ENCODE measurements at regions not wholly inside any gene's neighbourhood (a gene's known extent, or its start where the extent isn't known, plus 50 kb on each side); places are given as distances from the start of the nearest gene placed in this dataset.

- TF ChIP-seq, protein P1, sequence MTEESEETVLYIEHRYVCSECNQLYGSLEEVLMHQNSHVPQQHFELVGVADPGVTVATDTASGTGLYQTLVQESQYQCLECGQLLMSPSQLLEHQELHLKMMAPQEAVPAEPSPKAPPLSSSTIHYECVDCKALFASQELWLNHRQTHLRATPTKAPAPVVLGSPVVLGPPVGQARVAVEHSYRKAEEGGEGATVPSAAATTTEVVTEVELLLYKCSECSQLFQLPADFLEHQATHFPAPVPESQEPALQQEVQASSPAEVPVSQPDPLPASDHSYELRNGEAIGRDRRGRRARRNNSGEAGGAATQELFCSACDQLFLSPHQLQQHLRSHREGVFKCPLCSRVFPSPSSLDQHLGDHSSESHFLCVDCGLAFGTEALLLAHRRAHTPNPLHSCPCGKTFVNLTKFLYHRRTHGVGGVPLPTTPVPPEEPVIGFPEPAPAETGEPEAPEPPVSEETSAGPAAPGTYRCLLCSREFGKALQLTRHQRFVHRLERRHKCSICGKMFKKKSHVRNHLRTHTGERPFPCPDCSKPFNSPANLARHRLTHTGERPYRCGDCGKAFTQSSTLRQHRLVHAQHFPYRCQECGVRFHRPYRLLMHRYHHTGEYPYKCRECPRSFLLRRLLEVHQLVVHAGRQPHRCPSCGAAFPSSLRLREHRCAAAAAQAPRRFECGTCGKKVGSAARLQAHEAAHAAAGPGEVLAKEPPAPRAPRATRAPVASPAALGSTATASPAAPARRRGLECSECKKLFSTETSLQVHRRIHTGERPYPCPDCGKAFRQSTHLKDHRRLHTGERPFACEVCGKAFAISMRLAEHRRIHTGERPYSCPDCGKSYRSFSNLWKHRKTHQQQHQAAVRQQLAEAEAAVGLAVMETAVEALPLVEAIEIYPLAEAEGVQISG (CRISPR knock-in tag; IDR thresholded peaks at IDR 0.05) = 0 out of 2 replicates have a peak, but pooled peaks have one; percentile 37
- TF ChIP-seq ZNF737 (CRISPR knock-in tag; IDR thresholded peaks at IDR 0.05; ENCODE audit: borderline replicate concordance) (no peak), THAP11 (CRISPR knock-in tag; IDR thresholded peaks at IDR 0.05) (0 out of 2 replicates have a peak, but pooled peaks have one; percentile 22), STAG1 (CRISPR knock-in tag; IDR thresholded peaks at IDR 0.05) (peak; percentile 23; the same call in 1 of the 2 replicates), GATAD1 (CRISPR knock-in tag; IDR thresholded peaks at IDR 0.05) (peak; percentile 43; the same call in 1 of the 2 replicates), MED13 (CRISPR knock-in tag; IDR thresholded peaks at IDR 0.05) (no peak), CCAR2 (optimal IDR thresholded peaks at IDR 0.05; ENCODE audit: low read depth, low read length) (no peak), ZNF790 (CRISPR knock-in tag; IDR thresholded peaks at IDR 0.05; ENCODE audit: borderline replicate concordance) (no peak), BRD4 (CRISPR knock-in tag; IDR thresholded peaks at IDR 0.05) (no peak), ZSCAN20 (CRISPR knock-in tag; IDR thresholded peaks at IDR 0.05; ENCODE audit: borderline replicate concordance) (no peak), CEBPG (CRISPR knock-in tag; IDR thresholded peaks at IDR 0.05) (no peak), NFE2L1 (CRISPR knock-in tag; IDR thresholded peaks at IDR 0.05; ENCODE audit: borderline replicate concordance) (no peak), AKAP8 (CRISPR knock-in tag; IDR thresholded peaks at IDR 0.05) (0 out of 2 replicates have a peak, but pooled peaks have one; percentile 12), HOXA3 (CRISPR knock-in tag; IDR thresholded peaks at IDR 0.05) (peak; percentile 50; the same call in 1 of the 2 replicates)
- TF ChIP-seq, protein P2, sequence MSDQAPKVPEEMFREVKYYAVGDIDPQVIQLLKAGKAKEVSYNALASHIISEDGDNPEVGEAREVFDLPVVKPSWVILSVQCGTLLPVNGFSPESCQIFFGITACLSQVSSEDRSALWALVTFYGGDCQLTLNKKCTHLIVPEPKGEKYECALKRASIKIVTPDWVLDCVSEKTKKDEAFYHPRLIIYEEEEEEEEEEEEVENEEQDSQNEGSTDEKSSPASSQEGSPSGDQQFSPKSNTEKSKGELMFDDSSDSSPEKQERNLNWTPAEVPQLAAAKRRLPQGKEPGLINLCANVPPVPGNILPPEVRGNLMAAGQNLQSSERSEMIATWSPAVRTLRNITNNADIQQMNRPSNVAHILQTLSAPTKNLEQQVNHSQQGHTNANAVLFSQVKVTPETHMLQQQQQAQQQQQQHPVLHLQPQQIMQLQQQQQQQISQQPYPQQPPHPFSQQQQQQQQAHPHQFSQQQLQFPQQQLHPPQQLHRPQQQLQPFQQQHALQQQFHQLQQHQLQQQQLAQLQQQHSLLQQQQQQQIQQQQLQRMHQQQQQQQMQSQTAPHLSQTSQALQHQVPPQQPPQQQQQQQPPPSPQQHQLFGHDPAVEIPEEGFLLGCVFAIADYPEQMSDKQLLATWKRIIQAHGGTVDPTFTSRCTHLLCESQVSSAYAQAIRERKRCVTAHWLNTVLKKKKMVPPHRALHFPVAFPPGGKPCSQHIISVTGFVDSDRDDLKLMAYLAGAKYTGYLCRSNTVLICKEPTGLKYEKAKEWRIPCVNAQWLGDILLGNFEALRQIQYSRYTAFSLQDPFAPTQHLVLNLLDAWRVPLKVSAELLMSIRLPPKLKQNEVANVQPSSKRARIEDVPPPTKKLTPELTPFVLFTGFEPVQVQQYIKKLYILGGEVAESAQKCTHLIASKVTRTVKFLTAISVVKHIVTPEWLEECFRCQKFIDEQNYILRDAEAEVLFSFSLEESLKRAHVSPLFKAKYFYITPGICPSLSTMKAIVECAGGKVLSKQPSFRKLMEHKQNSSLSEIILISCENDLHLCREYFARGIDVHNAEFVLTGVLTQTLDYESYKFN (CRISPR knock-in tag; conservative IDR thresholded peaks at IDR 0.05) = peak; percentile 66
- TF ChIP-seq, protein P3, sequence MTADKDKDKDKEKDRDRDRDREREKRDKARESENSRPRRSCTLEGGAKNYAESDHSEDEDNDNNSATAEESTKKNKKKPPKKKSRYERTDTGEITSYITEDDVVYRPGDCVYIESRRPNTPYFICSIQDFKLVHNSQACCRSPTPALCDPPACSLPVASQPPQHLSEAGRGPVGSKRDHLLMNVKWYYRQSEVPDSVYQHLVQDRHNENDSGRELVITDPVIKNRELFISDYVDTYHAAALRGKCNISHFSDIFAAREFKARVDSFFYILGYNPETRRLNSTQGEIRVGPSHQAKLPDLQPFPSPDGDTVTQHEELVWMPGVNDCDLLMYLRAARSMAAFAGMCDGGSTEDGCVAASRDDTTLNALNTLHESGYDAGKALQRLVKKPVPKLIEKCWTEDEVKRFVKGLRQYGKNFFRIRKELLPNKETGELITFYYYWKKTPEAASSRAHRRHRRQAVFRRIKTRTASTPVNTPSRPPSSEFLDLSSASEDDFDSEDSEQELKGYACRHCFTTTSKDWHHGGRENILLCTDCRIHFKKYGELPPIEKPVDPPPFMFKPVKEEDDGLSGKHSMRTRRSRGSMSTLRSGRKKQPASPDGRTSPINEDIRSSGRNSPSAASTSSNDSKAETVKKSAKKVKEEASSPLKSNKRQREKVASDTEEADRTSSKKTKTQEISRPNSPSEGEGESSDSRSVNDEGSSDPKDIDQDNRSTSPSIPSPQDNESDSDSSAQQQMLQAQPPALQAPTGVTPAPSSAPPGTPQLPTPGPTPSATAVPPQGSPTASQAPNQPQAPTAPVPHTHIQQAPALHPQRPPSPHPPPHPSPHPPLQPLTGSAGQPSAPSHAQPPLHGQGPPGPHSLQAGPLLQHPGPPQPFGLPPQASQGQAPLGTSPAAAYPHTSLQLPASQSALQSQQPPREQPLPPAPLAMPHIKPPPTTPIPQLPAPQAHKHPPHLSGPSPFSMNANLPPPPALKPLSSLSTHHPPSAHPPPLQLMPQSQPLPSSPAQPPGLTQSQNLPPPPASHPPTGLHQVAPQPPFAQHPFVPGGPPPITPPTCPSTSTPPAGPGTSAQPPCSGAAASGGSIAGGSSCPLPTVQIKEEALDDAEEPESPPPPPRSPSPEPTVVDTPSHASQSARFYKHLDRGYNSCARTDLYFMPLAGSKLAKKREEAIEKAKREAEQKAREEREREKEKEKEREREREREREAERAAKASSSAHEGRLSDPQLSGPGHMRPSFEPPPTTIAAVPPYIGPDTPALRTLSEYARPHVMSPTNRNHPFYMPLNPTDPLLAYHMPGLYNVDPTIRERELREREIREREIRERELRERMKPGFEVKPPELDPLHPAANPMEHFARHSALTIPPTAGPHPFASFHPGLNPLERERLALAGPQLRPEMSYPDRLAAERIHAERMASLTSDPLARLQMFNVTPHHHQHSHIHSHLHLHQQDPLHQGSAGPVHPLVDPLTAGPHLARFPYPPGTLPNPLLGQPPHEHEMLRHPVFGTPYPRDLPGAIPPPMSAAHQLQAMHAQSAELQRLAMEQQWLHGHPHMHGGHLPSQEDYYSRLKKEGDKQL (CRISPR knock-in tag; IDR thresholded peaks at IDR 0.05; ENCODE audit: low read depth) = no peak
- TF ChIP-seq, protein P4, sequence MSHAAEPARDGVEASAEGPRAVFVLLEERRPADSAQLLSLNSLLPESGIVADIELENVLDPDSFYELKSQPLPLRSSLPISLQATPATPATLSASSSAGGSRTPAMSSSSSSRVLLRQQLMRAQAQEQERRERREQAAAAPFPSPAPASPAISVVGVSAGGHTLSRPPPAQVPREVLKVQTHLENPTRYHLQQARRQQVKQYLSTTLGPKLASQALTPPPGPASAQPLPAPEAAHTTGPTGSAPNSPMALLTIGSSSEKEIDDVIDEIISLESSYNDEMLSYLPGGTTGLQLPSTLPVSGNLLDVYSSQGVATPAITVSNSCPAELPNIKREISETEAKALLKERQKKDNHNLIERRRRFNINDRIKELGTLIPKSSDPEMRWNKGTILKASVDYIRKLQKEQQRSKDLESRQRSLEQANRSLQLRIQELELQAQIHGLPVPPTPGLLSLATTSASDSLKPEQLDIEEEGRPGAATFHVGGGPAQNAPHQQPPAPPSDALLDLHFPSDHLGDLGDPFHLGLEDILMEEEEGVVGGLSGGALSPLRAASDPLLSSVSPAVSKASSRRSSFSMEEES (CRISPR knock-in tag; IDR thresholded peaks at IDR 0.05) = peak; percentile 84
Observed at GRCh38 chr9:734831-735511, 106.5 kb upstream of the DMRT1 start (continued).

All from HepG2 (cell line).